HG03103 (cell line): ENCODE measurements at regions not wholly inside any gene's neighbourhood (a gene's known extent, or its start where the extent isn't known, plus 50 kb on each side); places are given as distances from the start of the nearest gene placed in this dataset.
A peak's percentile ranks its signal among the peaks of the same experiment; 100 is the strongest.

ENCODE experiments used
- ATAC-seq: cut with Tn5 transposase; IDR thresholded peaks from one replicate; pipeline ENCODE4 v1.9.1; 2021; ENCODE audit warnings: low read depth; ENCODE audit not compliant: unreplicated experiment

DNA sequence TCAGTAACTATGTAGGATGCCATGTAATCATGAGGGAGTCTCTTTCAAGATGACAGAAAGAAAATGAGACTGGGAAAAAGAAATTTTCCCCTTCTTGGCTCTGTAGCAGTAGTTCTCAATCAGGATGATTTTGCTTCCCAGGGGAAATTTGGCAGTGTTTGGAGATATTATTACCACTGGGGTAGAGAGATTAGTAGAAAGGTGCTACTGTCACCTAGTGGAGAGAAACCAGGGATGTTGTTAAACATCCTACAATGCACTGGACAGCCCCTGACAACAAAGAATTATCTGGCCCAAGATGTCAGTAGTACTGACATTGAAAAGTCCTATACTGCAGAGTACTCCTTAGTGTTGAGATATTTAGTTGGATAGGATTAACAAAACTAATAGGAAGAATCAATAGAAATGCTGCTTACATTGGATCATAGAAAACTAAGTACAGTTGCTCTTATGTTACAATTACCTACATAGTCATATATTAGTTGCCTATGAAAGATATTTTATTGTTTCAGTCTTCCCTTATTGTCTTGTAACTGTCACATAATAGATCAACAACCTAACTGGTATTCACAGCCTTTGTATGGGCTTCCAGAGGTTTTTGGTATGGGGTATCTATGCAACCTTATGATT lies 433.3 kb downstream of the RAP2B start:
- no peak for ATAC-seq

- no peak for ATAC-seq
Measured at GRCh38 chr3:153596401-153596800, 434.4 kb downstream of the RAP2B start.

- no peak for ATAC-seq
Measured at GRCh38 chr3:153599685-153600084, 437.7 kb downstream of the RAP2B start.

DNA sequence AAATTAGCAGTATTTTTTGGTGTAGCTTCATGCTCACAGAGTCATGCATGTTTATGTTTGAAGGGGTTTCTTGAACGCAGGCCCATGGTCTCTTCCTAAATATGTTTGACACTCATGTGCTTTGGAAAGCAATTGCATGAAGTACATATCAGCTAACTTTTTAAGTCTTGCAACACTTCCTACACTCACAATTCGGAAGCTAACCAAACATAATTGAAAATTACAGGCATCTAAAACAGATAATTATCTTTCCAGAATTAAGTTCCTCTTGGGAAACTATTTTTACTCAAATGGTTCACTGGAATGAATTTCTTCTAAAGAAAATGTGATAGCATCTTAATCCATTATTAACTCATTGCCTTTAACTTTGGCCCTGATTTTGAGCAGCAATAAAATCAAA lies 438.9 kb downstream of the RAP2B start:
- no peak for ATAC-seq

DNA sequence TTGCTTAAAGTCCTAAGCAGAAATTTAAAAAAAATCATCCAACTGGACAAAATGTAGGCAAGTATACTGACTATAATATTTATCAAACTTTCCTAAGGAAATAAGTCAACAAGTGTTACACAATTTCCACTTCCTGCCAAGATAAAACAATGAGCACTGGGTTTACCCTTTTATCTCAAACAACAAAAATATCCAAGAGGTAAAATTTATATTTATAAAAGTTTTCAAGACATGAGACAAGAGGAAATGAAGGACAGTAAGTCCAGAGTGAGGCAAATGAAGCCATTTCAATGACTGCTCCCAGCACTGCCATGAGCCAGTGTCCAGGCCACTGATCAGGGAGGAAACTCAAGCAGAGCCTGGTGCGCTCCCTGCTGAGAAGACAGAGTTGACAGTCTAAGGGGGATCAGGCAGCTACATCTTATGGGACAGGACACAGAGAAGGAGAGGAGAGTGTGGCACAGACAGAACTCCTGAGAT lies 439.4 kb downstream of the RAP2B start:
- no peak for ATAC-seq

DNA sequence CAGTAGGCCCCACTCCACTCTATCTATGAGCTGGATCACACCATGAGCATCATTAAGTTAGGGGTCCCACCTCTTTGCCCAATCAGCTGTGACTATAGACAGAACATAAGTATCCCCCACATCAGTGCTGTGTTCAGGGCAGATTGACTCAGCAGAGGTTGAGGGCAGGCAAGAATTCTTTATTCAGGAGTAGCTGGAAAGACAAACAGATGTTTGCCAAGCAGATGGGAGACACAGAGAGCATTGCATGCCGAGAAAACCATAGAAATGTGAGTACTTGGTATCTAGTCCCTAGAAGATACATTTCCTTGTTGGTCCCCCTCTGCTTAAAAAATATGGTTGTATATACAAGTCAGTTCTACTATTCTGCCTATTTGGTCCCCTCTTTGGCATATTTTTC lies 440.8 kb downstream of the RAP2B start:
- no peak for ATAC-seq

DNA sequence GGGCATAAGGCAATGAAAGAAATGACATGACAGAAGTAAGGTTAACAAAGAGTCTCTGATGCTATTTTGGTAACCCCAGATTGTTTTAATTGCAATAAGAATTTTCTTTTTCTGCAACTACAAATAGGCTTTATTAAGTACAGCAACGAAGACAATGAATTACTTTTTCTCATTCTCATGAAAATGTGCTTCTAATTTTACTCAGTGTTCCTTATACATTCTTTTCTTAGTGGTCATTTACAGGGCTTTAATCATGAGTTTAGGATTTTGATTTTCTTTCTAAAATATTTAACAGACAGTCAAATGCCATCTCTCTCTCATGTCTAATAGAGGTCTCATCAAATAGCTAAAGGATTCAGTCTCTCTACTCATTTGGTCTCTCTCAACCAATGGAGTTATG lies 452.1 kb downstream of the RAP2B start:
- no peak for ATAC-seq

DNA sequence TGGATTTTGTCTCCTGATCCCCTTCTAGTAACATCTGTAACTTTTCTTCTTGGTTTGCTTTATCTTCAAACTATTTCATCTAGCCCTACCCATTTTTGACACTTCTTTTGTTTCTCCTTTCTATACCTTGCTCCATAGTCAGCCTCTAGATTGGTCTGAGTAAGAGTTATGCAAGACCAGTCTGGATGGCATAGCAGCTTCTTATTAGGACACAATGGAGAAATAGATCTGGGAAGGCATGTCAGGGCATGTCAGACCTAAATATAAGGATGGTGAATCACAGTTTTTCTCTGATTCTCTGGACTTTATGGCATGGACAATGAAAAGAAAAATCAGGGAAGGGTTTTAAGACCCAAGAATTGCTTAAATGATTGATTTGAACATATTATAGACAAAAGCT lies 452.5 kb downstream of the RAP2B start:
- no peak for ATAC-seq

- ATAC-seq: no peak
Measured at GRCh38 chr3:153615863-153616262, 453.8 kb downstream of the RAP2B start.

- ATAC-seq: no peak
Measured at GRCh38 chr3:153617463-153617862, 455.4 kb downstream of the RAP2B start.

DNA sequence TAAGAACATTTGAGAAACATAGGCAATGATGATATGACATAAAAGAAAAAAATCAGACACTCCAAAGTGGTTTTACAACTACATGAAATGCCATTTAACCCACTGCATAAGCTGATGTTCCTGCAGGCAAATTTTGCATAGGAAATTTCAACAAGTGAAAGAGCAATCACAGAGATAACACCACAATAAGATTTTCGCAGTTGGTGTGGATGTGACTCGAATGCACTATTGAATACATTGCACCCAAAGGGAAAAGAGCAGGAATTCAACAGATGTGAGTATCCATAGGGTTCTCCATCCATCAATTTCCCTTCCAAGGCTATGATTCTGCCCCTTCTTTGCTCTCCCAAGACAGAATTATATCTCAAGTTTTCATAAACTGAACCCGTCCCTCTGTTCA lies 456.1 kb downstream of the RAP2B start:
- no peak for ATAC-seq

DNA sequence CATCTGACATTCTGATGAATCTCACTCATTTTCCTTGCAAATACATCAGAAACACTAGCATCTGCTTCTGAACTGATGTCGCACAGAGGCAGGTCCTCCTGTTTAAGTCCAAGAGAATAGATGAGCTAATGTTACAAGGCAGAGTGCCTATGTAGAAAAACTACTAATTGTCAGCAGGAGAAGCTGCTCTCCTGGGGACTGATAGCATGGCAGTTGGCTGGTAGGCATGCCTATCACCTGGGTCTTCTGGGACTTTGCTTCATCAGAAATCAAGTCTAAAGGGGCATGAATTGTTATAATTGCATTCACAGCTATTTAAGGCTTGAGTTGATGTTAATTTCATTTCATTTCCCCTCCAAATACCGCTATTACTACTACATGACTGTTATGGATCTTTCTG lies 457.2 kb downstream of the RAP2B start:
- ATAC-seq: no peak

DNA sequence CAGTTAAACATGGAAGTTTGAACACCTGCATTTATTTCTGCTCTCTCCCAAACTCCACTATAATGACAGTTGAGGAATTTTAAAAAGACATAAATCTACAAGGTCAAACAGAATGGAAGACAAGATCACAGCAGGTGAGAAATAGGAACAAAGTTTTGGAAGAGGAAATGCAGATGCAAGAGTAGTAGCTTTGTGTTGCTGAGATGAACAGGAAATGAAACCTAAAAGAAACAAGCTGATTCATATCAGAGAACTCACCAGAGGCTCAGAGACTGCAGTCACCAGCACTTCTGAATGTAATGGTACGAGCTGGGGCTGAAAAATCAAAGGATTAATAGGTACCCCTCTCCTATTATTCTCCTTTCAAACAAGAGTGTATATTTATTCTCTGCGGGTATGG lies 459.9 kb downstream of the RAP2B start:
- peak; percentile 99 for ATAC-seq

GRCh38 chr3:153623834-153624233 lies 461.8 kb downstream of the RAP2B start:
- ATAC-seq: no peak

DNA sequence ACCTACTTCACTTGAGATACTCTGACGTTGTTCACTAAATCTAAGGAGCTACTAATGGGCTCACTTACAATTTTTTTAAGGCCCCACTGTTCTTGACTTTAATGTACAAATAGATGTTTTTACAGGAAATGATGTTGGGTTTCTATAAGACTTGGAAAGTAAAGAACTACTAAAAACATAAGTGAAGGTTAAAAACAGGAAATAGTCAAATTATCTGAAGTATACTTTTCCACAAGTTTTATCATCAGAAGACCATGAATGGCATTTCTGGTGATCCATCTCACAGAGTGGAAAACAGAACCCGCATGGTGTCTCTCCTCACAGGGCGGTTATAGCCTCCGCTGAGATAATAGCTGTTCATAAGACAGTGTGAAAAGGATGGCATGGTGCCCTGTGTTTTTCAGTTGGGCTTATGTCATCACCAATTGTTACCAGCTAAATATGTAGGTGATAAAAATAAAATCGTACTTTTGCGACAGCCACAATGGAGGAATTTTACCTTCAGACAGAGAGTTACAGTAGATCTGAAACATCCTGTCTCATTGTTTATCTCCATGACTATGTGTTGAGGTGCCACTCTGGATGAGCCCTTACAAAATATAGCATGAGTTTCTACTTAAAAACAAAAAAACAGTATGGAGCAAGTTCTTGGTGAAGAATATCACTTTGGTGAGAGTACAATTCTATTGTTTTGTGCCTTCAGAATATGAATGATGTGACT lies 462.4 kb downstream of the RAP2B start:
- no peak for ATAC-seq

DNA sequence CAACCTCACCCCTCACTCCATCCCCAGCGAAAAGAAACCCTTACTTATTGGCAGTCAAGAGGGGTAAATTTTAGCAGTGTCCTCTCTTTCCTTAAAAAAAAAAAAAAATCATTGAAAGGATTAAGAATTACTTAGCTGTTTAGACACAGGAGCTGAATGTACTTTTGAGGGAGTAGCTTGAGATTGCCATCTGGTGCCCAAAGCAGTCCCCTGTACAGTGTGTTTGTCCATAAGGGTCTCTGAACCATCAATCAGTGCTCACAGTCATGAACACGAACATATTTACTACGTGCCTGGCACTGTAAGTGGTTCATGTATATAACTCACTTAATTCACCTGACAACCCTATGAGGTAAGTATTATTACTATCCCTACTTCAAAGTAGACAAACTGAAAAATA lies 463.5 kb downstream of the RAP2B start:
- no peak for ATAC-seq

GRCh38 chr3:153626158-153626557 lies 464.1 kb downstream of the RAP2B start:
- ATAC-seq: no peak

GRCh38 chr3:153628591-153628990 lies 466.6 kb downstream of the RAP2B start:
- no peak for ATAC-seq

DNA sequence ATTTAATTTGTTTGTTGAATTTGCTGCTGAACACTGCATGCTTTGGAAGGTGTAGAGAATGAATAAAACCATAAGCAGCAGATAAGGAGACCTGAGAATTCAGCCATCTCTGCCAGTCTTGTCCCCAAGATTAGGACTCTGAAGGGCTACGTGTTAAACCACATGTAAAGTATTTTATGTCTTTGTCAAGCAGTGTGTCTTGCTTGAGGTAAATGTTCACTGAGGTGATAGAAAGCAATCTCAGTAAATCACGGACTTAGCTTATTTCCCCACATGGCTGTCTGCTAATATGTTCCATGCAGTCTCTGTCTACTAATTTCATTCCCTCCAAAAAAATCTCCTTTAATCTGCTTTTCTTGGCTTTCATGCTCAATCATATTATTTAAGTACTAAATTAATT lies 467.1 kb downstream of the RAP2B start:
- ATAC-seq: no peak

GRCh38 chr3:153631102-153631501 lies 469.1 kb downstream of the RAP2B start:
- ATAC-seq: no peak

DNA sequence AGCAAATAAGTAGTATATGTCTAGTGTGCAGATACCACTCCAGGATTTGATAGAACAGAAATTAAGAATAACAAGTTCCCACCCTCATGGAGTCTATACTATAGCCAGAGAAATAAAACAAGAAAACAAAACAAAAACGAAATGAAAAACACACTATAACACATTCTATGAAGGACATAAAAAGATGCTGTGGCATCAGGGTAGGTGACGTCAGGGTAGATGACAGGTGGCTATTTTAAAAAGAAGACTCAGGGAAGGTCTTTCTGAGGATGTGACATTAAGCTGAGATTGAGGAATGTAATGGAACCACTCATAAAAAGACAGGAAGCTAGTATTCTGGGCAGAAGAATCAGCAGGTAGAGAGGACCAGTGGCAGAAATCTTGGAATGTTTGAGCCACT lies 469.6 kb downstream of the RAP2B start:
- ATAC-seq: no peak

DNA sequence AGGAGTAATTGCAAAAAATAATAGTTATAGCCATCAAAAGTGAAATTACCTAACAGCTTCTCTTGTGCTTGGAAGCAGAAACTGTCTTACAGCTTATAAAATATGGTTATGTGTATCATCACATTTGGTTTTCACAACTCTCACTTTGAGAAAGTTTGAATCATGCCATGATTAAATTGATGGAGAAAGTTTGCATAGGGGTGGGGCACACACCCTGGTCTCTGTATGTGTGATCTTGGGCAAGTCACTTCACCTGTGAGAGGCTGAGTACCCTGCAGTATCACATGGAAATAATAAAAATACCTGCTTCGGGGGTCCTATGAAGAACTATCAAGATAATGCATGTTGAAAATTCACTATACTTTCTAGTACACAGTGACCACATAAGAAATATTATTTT lies 471.4 kb downstream of the RAP2B start:
- no peak for ATAC-seq
